ENCODE measurements at regions not wholly inside any gene's neighbourhood (a gene's known extent, or its start where the extent isn't known, plus 50 kb on each side); places are given as distances from the start of the nearest gene placed in this dataset.

- TF ChIP-seq CTCF (IDR thresholded peaks at IDR 0.05) (no peak), POLR2A (IDR thresholded peaks at IDR 0.05) (no peak)
These were observed 114.6 kb downstream of the MRM1 start for GRCh38 chr17:36715951-36716350.
